ENCODE measurements at regions not wholly inside any gene's neighbourhood (a gene's known extent, or its start where the extent isn't known, plus 50 kb on each side); places are given as distances from the start of the nearest gene placed in this dataset.

GRCh38 chr2:489838-490237 is 187.4 kb downstream of the TMEM18 start:
- TF ChIP-seq CTCF (IDR thresholded peaks at IDR 0.05) (no peak), POLR2AphosphoS5 (IDR thresholded peaks at IDR 0.05; ENCODE audit: insufficient read depth in 1 of 2, low read depth in 1 of 2) (no peak), POLR2A (IDR thresholded peaks at IDR 0.05) (no peak)

All from vagina (tissue), 2 donors.